ENCODE measurements at regions not wholly inside any gene's neighbourhood (a gene's known extent, or its start where the extent isn't known, plus 50 kb on each side); places are given as distances from the start of the nearest gene placed in this dataset.

DNA sequence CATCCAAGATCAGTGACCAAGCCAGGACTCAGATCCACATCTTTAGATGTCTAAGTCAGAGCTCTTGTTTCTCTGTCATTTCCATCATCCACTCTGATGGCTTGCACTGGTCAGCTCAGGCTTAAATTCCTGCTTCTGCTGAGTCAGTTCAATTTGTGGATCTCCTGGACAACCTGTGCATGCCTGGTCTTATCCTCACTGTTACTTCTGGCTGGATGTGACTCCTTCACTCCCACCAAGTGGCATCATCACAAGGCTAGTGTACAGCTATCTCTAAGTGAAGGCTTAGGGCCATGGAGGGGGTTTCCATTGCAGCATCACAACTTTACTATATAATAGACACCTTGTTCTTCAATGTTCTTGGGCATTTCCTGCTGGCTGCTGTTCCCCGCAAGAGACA is 102.9 kb downstream of the EMP1 start:
- no peak overlapping the region for H3K27ac ChIP-seq (ENCODE audit: low read length)
- H3K9me3 ChIP-seq (ENCODE audit: control insufficient read depth, insufficient read depth, low read depth, low read length) = no peaks in the 10 kb centered on the region
- TF ChIP-seq TCF7L2 (IDR thresholded peaks at IDR 0.05; ENCODE audit: low read depth, low read length) (no peak), POLR2AphosphoS5 (IDR thresholded peaks at IDR 0.05; ENCODE audit: low read depth, low read length) (no peak), SIN3A (IDR thresholded peaks at IDR 0.05; ENCODE audit: borderline replicate concordance, insufficient read depth, low read depth, low read length) (no peak)
- TF ChIP-seq, protein P1, sequence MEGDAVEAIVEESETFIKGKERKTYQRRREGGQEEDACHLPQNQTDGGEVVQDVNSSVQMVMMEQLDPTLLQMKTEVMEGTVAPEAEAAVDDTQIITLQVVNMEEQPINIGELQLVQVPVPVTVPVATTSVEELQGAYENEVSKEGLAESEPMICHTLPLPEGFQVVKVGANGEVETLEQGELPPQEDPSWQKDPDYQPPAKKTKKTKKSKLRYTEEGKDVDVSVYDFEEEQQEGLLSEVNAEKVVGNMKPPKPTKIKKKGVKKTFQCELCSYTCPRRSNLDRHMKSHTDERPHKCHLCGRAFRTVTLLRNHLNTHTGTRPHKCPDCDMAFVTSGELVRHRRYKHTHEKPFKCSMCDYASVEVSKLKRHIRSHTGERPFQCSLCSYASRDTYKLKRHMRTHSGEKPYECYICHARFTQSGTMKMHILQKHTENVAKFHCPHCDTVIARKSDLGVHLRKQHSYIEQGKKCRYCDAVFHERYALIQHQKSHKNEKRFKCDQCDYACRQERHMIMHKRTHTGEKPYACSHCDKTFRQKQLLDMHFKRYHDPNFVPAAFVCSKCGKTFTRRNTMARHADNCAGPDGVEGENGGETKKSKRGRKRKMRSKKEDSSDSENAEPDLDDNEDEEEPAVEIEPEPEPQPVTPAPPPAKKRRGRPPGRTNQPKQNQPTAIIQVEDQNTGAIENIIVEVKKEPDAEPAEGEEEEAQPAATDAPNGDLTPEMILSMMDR (IDR thresholded peaks at IDR 0.05) = no peak
- TF ChIP-seq, protein P2, sequence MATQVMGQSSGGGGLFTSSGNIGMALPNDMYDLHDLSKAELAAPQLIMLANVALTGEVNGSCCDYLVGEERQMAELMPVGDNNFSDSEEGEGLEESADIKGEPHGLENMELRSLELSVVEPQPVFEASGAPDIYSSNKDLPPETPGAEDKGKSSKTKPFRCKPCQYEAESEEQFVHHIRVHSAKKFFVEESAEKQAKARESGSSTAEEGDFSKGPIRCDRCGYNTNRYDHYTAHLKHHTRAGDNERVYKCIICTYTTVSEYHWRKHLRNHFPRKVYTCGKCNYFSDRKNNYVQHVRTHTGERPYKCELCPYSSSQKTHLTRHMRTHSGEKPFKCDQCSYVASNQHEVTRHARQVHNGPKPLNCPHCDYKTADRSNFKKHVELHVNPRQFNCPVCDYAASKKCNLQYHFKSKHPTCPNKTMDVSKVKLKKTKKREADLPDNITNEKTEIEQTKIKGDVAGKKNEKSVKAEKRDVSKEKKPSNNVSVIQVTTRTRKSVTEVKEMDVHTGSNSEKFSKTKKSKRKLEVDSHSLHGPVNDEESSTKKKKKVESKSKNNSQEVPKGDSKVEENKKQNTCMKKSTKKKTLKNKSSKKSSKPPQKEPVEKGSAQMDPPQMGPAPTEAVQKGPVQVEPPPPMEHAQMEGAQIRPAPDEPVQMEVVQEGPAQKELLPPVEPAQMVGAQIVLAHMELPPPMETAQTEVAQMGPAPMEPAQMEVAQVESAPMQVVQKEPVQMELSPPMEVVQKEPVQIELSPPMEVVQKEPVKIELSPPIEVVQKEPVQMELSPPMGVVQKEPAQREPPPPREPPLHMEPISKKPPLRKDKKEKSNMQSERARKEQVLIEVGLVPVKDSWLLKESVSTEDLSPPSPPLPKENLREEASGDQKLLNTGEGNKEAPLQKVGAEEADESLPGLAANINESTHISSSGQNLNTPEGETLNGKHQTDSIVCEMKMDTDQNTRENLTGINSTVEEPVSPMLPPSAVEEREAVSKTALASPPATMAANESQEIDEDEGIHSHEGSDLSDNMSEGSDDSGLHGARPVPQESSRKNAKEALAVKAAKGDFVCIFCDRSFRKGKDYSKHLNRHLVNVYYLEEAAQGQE (IDR thresholded peaks at IDR 0.05; ENCODE audit: insufficient read depth in 1 of 2, low read depth in 2 of 2, low read length in 1 of 2) = no peak
- H3K27me3 ChIP-seq (ENCODE audit: control insufficient read depth, insufficient read depth, low read length) = no peaks in the 10 kb centered on the region; the same call in 1 of the 2 replicates
- in situ Hi-C loops (cut with HindIII; ENCODE audit: low pct_unique_long_range_greater_than_20kb, low sequenced_read_pairs) = no loop called here
- POLR2A ChIA-PET = no interaction called here
- intact Hi-C loops (cut with micrococcal nuclease; ENCODE audit: unreplicated experiment) = no loop called here
- H3K4me1 ChIP-seq (ENCODE audit: control insufficient read depth, insufficient read depth, low read length) = no peaks in the 10 kb centered on the region
- no peak overlapping the region for H3K4me3 ChIP-seq (ENCODE audit: low read depth in 2 of 2, low read length in 2 of 2)
- CTCF ChIA-PET = no interaction called here
- ATAC-seq = no peak
- no TSS peak for BruUV-seq (replicated peaks)
- DNase-seq (ENCODE audit: low read depth, low spot score) = no peak
- no peaks in the 10 kb centered on the region for H3K36me3 ChIP-seq (ENCODE audit: control insufficient read depth, insufficient read depth, low read length)

DNA sequence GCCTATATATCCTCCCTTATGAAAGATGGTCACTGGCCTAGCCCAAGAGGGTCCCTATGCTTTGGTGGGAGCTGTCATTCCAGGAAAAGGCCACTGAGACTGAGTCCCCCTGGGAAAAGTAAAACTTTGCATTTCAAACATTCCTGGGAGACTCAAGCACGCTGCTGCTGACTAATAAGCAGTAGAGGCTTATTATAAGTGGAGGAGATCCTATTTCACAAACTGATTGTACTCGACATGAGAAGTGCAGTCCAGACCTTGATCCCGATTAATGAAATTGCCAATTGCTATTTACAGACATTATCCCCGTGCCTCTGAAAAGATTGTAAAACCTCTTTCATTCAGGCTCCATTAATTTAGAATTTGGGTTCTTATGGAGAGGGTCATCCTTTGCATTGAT is 96.6 kb downstream of the EMP1 start:
- BruUV-seq (replicated peaks) = no TSS peak
- Histone ChIP-seq H3K36me3 (ENCODE audit: control insufficient read depth, insufficient read depth, low read length) (no peaks in the 10 kb centered on the region), H3K4me3 (ENCODE audit: low read depth in 2 of 2, low read length in 2 of 2) (no peak overlapping the region), H3K27me3 (ENCODE audit: control insufficient read depth, insufficient read depth, low read length) (no peaks in the 10 kb centered on the region; the same call in 1 of the 2 replicates), H3K9me3 (ENCODE audit: control insufficient read depth, insufficient read depth, low read depth, low read length) (no peaks in the 10 kb centered on the region), H3K4me1 (ENCODE audit: control insufficient read depth, insufficient read depth, low read length) (no peaks in the 10 kb centered on the region), H3K27ac (ENCODE audit: low read length) (no peak overlapping the region)
- intact Hi-C loops (cut with micrococcal nuclease; ENCODE audit: unreplicated experiment) = no loop called here
- in situ Hi-C loops (cut with HindIII; ENCODE audit: low pct_unique_long_range_greater_than_20kb, low sequenced_read_pairs) = no loop called here
- TF ChIP-seq, protein P1 (IDR thresholded peaks at IDR 0.05) = no peak
- TF ChIP-seq SIN3A (IDR thresholded peaks at IDR 0.05; ENCODE audit: borderline replicate concordance, insufficient read depth, low read depth, low read length) (no peak), POLR2AphosphoS5 (IDR thresholded peaks at IDR 0.05; ENCODE audit: low read depth, low read length) (no peak), TCF7L2 (IDR thresholded peaks at IDR 0.05; ENCODE audit: low read depth, low read length) (no peak)
- TF ChIP-seq, protein P2 (IDR thresholded peaks at IDR 0.05; ENCODE audit: insufficient read depth in 1 of 2, low read depth in 2 of 2, low read length in 1 of 2) = no peak
- ChIA-PET POLR2A (no interaction called here), CTCF (no interaction called here)
- DNase-seq (ENCODE audit: low read depth, low spot score) = no peak
- no peak for ATAC-seq

All from Panc1 (cell line).